Stimulated activated CD8-positive, alpha-beta memory T cell treated with anti-CD3 and anti-CD28 coated beads, Interleukin-7, amount 100 ng/mL, for 48 hours (primary cell): ENCODE measurements at regions not wholly inside any gene's neighbourhood (a gene's known extent, or its start where the extent isn't known, plus 50 kb on each side); places are given as distances from the start of the nearest gene placed in this dataset.
"Not testable (repeated sequence)": the region's sequence is repeated elsewhere in the genome, so short reads cannot be mapped to it uniquely, and the experiment has no call there.

Source experiments
- DNase-seq, 2 donors: peaks; one replicate each; pipeline ENCODE4 v3.0.0-alpha.2; 2020; ENCODE audit warnings: low read depth in 1 of 2; ENCODE audit errors: extremely low read depth in 1 of 2

DNA sequence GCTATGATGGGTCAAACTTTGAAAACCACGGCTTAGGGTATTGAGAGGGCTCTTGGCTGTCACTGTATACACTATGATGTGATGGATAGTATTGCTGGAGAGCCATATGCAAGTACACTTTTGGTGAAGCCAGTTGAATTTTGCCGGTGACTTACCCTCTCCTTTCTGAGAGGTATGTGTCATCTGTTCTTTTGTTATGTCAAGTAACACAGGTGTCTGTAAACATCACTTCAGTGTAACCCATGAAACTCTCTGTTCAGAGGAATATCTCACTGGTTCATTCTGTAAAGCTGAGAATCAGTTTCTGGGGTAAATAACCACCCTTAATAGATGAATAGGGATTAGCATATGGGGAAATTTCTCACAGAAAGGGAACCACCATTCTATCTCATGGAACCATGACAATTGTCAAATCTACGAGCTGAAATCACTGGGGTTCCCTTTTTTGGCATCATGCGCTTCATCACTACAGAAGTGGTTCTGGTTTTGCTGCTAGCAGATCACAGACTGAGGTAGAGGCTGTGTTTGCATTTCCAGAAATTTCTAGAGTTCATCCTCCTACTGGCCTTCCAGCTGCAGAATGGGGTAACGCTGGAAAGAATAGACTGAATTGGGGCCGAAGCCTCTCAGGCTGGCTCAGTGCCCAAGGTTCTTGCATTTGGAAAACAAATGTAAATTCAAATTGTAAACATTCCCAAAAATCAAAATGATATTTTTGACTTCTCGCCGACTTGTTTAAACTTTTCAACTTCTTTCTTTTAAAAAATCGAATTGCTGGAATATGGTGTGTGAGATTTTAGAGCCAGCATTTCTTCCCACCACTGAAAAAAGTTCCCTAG lies 83.3 kb upstream of the CREB5 start:
- no peak for DNase-seq

- no peak for DNase-seq
Measured at GRCh38 chr7:28329661-28330363, 82.5 kb upstream of the CREB5 start.

DNA sequence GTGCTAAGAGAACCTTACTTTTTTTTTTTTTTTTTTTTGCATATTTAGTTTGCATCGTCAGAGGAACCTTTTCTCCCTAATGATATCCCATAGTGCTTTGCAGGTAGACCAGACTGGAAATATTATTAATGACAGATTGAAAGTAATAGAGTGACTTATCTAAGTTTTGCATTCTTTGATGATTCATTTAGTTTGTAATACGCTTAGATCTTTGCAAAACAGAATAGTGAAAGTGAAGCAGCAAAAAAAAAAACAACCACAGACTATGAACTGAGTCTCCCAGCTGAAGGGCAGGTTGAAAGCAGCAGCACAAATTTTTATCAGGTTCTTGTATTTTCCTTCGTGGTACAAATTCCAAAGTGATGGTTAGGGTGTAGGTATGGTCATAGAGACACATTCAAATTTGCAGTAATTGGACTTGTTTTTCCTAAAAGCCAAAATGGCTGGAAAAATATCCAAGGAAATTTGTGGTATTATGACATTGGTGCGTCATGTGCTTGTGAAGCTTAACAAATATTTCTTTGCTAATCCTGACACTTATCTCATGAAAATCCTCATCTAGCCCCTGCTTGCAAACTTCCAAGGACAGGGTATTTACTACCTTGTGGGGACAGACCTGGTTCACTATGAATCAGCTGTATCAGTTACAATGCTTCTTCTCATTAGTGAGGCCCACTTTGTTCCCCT lies 81.8 kb upstream of the CREB5 start:
- no peak for DNase-seq

DNA sequence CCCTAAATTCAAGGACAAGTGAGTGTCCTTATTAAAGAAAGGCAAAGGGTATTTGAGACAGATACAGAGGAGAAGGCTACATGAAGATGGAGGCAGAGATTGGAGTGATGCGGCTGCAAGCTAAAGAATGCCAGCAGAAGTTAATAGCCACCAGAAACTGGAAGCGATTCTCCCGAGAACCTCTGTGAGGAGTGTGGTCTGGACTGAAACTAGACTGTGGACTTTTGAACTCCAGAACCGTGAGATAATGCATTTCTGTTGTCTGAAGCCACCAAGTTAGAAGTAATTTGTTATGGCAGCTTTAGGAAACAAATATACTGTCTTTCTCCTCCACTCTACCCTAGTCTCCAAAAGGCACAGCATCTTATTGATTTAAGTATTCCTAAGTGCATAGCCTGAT lies 80.3 kb upstream of the CREB5 start:
- DNase-seq = no peak

- not testable (repeated sequence) for DNase-seq
Measured at GRCh38 chr7:28333548-28333947, 78.8 kb upstream of the CREB5 start.

DNA sequence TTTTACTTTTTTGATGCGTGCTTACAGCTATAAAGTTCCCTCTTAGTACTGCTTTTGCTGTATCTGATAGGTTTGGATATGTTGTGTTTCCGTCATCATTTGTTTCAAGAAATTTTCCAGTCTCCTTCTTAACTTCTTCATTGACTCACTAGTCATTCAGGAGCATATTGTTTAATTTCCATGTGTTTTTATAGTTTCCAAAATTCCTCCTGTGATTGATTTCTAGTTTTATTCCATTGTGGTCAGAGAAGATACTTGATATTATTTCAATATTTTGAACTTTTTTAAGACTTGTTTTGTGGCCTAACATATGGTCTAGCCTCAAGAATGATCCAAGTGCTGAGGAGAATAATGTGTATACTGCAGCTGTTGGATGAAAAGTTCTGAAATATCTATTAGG lies 75.5 kb upstream of the CREB5 start:
- DNase-seq = no peak

- no peak for DNase-seq
Measured at GRCh38 chr7:28338041-28338440, 74.3 kb upstream of the CREB5 start.

DNA sequence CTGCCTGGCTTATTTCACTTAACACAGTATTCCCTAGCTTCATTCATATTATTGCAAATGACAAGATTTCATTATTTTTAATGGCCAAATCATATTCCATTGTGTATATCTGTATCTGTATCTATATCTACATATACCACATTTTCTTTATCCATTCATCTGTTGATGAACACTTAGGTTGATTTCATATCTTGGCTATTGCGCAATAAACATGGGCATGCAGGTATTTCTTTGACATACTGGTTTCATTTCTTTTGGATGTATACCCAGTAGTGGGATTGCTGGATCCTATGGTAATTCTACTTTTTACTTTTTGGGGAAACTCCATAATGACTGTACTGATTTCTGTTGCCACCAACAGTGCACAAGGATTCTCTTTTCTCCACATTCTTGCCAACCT lies 68.9 kb upstream of the CREB5 start:
- no peak for DNase-seq

- no peak for DNase-seq
Measured at GRCh38 chr7:28346256-28346655, 66.1 kb upstream of the CREB5 start.

DNA sequence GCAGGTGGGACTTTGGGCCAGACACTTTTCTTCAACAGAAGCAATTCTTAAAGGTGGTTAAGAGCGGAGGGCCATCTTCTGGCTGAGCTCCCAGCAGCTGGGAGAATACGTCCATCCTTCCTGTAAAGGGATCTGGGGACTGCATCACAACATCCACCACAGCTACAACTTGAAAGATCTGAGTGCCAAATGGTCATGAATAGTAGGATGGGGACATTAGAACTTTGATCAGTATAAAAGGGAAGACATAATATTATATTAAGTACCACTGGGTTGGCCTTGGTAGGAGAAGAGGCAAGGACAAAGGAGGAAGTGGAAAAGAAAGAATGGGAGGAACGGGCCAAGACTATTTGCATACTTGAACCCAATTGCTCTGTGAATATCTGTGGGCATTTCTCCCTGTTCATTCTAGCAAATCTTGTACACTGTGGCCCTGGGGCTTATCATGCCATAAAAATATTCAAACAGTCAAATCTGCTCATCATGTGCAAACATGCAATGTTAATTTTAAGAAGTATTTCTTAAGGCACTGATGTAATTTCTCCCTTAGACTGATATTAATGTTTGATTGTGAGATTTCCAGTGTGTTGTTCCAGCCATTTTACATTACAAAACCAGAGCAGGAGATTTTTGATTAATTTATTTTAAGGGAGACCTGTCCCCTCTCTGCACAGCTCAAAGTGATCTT lies 65.5 kb upstream of the CREB5 start:
- DNase-seq = no peak

GRCh38 chr7:28347475-28348318 lies 64.6 kb upstream of the CREB5 start:
- DNase-seq = no peak

DNA sequence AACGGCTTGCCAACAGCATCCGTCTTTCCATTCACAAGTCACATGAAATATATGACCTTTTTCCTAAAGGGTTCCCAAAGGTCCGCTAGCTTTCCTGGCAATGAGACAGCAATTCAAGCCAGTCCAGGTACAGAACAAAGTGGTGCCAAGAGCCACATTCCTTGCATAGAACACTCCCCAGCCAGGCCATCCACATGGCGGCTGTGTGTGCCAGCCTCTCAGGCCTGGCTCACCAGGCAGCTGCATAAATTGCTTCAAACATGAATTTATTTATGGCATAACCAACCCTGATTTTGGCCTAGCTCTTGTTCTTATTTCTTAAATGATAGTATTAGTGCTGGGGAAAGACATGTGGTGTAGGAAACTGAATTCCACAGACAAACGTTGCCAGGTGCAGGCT lies 63.7 kb upstream of the CREB5 start:
- no peak for DNase-seq

- no peak for DNase-seq
Measured at GRCh38 chr7:28349637-28350036, 62.7 kb upstream of the CREB5 start.

DNA sequence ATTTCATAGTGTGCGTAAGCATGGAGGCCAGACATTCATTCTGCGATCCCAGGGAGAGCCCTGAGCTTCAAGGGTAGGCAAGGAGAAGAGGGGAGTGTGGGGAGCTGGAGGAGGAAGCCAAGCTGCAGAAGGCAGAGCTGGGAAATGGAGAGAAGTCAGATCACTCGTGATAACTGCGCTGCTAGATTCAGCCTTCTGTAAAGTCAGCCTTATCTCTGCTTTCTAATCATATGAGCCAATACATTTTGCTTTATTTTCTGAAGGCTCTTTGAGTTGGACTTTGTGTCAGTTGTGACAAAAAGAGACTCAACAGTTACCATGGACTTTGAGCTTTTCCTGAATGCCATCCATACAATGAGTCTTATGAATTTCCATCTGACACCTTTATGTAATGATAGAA lies 61.7 kb upstream of the CREB5 start:
- DNase-seq = no peak

DNA sequence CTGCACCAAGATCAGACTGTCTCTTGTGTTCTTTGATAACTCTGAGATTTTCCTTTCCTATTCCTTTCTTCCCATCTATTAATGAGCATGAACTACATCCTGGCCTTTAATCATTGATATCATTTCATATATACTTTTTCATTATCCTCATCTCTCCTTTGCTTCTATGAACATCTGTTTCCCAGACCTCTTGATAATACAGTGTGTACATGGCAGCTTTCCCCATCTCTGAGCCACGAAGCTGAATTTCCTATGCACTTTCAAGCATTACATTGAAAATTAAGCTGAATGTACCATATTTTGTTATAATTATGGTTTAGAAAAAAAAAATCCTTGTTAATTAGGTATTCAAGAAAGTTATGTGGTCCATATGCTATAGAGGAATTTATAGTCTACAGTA lies 60.9 kb upstream of the CREB5 start:
- DNase-seq = no peak

GRCh38 chr7:28354601-28355402 lies 57.5 kb upstream of the CREB5 start:
- no peak for DNase-seq

- DNase-seq = no peak
Measured at GRCh38 chr7:28355635-28356319, 56.5 kb upstream of the CREB5 start.

DNA sequence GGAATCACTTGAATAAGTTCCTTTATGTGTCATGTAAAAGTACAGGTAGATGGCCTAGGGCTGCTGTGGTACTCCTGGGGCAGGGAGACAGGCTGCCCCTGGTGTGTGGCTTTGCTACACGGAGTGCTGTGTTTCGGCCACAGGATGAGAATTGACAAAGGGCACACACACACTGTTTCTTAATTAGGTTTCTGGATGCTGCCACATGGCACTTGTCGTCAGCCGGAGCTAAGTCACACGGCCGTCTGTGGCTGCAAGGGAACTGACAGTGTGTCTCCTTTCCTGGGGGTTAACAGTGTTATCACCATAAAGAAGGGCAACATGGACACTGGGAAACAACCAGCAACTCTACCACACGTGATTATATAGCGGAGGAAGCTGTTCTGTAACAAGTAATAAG lies 55.7 kb upstream of the CREB5 start:
- DNase-seq = no peak

DNA sequence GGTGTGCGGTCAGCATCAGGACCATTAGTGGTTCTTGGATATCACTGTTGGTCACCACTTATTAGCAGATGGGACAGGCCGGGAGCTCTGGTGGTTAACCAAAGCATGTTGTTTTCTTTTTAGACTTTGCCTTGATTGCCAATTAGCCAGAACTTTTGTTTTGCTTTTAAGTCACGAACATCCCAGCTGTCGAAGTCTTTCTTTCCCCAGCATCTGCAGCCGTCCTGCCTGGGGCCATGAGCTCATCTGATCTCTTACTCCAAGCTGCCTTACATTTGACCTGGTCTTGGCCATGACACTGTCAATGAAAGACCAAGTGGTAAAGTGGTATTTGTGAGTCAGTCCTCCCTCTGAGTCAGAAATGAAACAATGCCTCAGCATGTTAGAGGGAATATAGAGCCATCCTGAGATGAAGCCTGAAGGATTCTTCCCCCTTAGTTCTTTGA lies 53.9 kb upstream of the CREB5 start:
- no peak for DNase-seq
